Breast epithelium (tissue), 4 donors: ENCODE measurements at regions not wholly inside any gene's neighbourhood (a gene's known extent, or its start where the extent isn't known, plus 50 kb on each side); places are given as distances from the start of the nearest gene placed in this dataset.

Experiments used
- DNase-seq, 2 donors: peaks; one replicate each; pipeline ENCODE4 v3.0.0-alpha.2; 2019; ENCODE audit warnings: low spot score in 2 of 2
- H3K27ac ChIP-seq, 2 donors: fragments of 200-600 bp; sonication (generic) in 1 of 2; one replicate each; pipeline ENCODE4 v1.5.1; 2016 to 2019; ENCODE audit warnings: mild to moderate bottlenecking in 1 of 2
- H3K27me3 ChIP-seq, 2 donors: fragments of 200-600 bp; sonication (generic) in 1 of 2; one replicate each; pipeline versions ENCODE4 v1.5.1 to v1.6.0; 2017 to 2019; ENCODE audit warnings: control low read depth in 1 of 2, mild to moderate bottlenecking in 1 of 2
- H3K36me3 ChIP-seq: fragments of 200-600 bp; one replicate; pipeline ENCODE4 v1.5.1; 2019
- H3K4me1 ChIP-seq, 2 donors: fragments of 200-600 bp; sonication (generic); one replicate each; pipeline ENCODE4 v1.5.1; 2016 to 2019; ENCODE audit warnings: control low read depth in 1 of 2
- H3K4me3 ChIP-seq, 3 donors: fragments of 200-600 bp; sonication (generic); 1 replicate in 2 of 3; 2 replicates in 1 of 3; pipeline ENCODE4 v1.5.1; 2016 to 2019; ENCODE audit warnings: mild to moderate bottlenecking in 3 of 3, moderate library complexity in 2 of 3
- H3K9me3 ChIP-seq, 2 donors: fragments of 200-600 bp; sonication (generic) in 1 of 2; one replicate each; pipeline ENCODE4 v1.5.1; 2016 to 2019; ENCODE audit warnings: control low read depth in 1 of 2
- POLR2A ChIP-seq: fragments of 450-650 bp; IDR thresholded peaks from one replicate; pipeline ENCODE4 v1.6.1; 2016; ENCODE audit warnings: antibody characterized with exemption, mild to moderate bottlenecking, moderate library complexity
- POLR2AphosphoS5 ChIP-seq, 3 donors: sonication (generic); formaldehyde crosslinking; IDR thresholded peaks; one replicate each; pipeline ENCODE4 v1.6.1; 2017; ENCODE audit warnings: antibody characterized with exemption in 3 of 3
- intact Hi-C: fragments of 100-400 bp; cut with DNase I; formaldehyde crosslinking; loops from one replicate; pipeline ENCODE4 v1.15.1; 2023; ENCODE audit warnings: low total_unique reads
- TF ChIP-seq, protein P1 (sequence below), 3 donors: fragments of 450-650 bp; IDR thresholded peaks; one replicate each; pipeline ENCODE4 v1.5.1; 2016 to 2017; ENCODE audit warnings: antibody characterized with exemption in 3 of 3, mild to moderate bottlenecking in 3 of 3, moderate library complexity in 3 of 3

GRCh38 chr18:76654577-76654976, 159.5 kb upstream of the ZNF516 start:
- DNase-seq = no peak
- H3K27ac ChIP-seq = no peak overlapping the region
- H3K4me1 ChIP-seq = no peaks in the 10 kb centered on the region
- no peak for TF ChIP-seq POLR2AphosphoS5 (IDR thresholded peaks at IDR 0.05)
- no peak for TF ChIP-seq POLR2A
- TF ChIP-seq, protein P1, sequence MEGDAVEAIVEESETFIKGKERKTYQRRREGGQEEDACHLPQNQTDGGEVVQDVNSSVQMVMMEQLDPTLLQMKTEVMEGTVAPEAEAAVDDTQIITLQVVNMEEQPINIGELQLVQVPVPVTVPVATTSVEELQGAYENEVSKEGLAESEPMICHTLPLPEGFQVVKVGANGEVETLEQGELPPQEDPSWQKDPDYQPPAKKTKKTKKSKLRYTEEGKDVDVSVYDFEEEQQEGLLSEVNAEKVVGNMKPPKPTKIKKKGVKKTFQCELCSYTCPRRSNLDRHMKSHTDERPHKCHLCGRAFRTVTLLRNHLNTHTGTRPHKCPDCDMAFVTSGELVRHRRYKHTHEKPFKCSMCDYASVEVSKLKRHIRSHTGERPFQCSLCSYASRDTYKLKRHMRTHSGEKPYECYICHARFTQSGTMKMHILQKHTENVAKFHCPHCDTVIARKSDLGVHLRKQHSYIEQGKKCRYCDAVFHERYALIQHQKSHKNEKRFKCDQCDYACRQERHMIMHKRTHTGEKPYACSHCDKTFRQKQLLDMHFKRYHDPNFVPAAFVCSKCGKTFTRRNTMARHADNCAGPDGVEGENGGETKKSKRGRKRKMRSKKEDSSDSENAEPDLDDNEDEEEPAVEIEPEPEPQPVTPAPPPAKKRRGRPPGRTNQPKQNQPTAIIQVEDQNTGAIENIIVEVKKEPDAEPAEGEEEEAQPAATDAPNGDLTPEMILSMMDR (IDR thresholded peaks at IDR 0.05) = no peak
- no peaks in the 10 kb centered on the region for H3K27me3 ChIP-seq
- H3K9me3 ChIP-seq = no peaks in the 10 kb centered on the region
- H3K36me3 ChIP-seq = no peaks in the 10 kb centered on the region
- intact Hi-C loops = no loop called here
- H3K4me3 ChIP-seq = no peak overlapping the region

DNA sequence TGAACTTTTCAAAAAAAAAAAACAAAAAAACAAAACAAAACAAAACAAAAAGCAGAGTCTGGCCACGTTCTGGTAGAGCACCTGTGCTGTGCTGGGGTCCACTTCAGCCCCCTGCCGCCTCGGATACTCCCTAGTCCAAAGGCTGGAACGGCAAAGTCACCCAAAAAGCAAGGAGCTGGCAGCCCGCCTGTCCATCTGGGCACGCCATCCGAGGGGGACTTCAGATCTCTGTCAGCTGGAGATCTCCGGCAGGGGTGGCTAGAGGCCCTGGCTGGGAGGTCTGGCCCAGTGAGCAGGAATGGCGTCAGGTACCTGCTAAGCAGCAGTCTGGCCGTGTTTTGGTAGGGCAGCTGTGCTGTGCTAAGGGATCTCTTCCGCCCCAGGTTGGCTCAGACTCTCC, 152.3 kb upstream of the ZNF516 start:
- intact Hi-C loops = no loop called here
- TF ChIP-seq POLR2A = no peak
- TF ChIP-seq, protein P1 (IDR thresholded peaks at IDR 0.05) = no peak
- TF ChIP-seq POLR2AphosphoS5 (IDR thresholded peaks at IDR 0.05) = no peak
- no peak overlapping the region for H3K4me3 ChIP-seq
- no peaks in the 10 kb centered on the region for H3K9me3 ChIP-seq
- H3K4me1 ChIP-seq = no peaks in the 10 kb centered on the region
- no peaks in the 10 kb centered on the region for H3K36me3 ChIP-seq
- H3K27me3 ChIP-seq = no peaks in the 10 kb centered on the region
- no peak for DNase-seq
- H3K27ac ChIP-seq = no peak overlapping the region

DNA sequence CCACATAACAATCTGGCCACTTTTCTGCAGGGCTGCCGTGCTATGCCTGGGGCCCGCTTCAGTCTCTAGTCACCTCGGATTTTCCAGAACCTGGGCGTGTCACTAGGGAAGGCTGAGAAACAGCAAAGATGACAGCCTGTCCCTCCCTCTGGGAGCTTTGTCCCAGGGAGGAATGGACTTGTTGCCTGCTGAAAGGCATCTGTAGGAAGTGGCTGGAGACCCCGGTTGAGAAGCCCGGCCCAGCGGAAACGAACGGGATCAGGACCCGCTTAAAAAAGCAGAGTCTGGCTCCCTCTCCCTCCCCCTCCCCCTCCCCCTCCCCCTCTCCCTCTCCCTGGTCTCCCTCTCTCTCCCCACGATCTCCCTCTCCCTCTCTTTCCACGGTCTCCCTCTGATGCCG, 149.5 kb upstream of the ZNF516 start:
- H3K4me3 ChIP-seq = no peak overlapping the region
- no peaks in the 10 kb centered on the region for H3K36me3 ChIP-seq
- H3K9me3 ChIP-seq = no peaks in the 10 kb centered on the region
- no peaks in the 10 kb centered on the region for H3K4me1 ChIP-seq
- H3K27ac ChIP-seq = no peak overlapping the region
- TF ChIP-seq POLR2A (no peak), POLR2AphosphoS5 (IDR thresholded peaks at IDR 0.05) (no peak)
- TF ChIP-seq, protein P1 (IDR thresholded peaks at IDR 0.05) = no peak
- intact Hi-C loops = no loop called here
- DNase-seq = no peak
- no peaks in the 10 kb centered on the region for H3K27me3 ChIP-seq

- Histone ChIP-seq H3K9me3 (no peaks in the 10 kb centered on the region), H3K4me1 (no peaks in the 10 kb centered on the region), H3K27ac (no peak overlapping the region), H3K36me3 (no peaks in the 10 kb centered on the region), H3K4me3 (no peak overlapping the region), H3K27me3 (no peaks in the 10 kb centered on the region)
- no peak for TF ChIP-seq POLR2AphosphoS5 (IDR thresholded peaks at IDR 0.05)
- TF ChIP-seq, protein P1 (IDR thresholded peaks at IDR 0.05) = no peak
- no peak for TF ChIP-seq POLR2A
- intact Hi-C loops = no loop called here
- DNase-seq = no peak
Observed at GRCh38 chr18:76643996-76644395, 149.0 kb upstream of the ZNF516 start.

GRCh38 chr18:76643199-76643598, 148.2 kb upstream of the ZNF516 start:
- TF ChIP-seq POLR2AphosphoS5 (IDR thresholded peaks at IDR 0.05) (no peak), POLR2A (no peak)
- TF ChIP-seq, protein P1 (IDR thresholded peaks at IDR 0.05) = no peak
- DNase-seq = no peak
- H3K27me3 ChIP-seq = no peaks in the 10 kb centered on the region
- H3K9me3 ChIP-seq = no peaks in the 10 kb centered on the region
- no peaks in the 10 kb centered on the region for H3K4me1 ChIP-seq
- H3K27ac ChIP-seq = no peak overlapping the region
- H3K4me3 ChIP-seq = no peak overlapping the region
- no peaks in the 10 kb centered on the region for H3K36me3 ChIP-seq
- intact Hi-C loops = no loop called here
